A549 (cell line): ENCODE measurements at regions not wholly inside any gene's neighbourhood (a gene's known extent, or its start where the extent isn't known, plus 50 kb on each side); places are given as distances from the start of the nearest gene placed in this dataset.

Experiments
- ATAC-seq, 2 experiments: fragments of 200-7000 bp in 1 of 2; fragments of >200 bp in 1 of 2; cut with Nextera tagmentation in 1 of 2; cut with Tn5 transposase in 1 of 2; 3 replicates each; pipeline versions ENCODE4 v1.8.0 to v1.9.1; 2018 to 2020; ENCODE audit warnings: mild to moderate bottlenecking in 1 of 2, moderate library complexity in 1 of 2
- CTCF ChIA-PET: fragments of 300-600 bp; sonication (Branson Sonifier 250); formaldehyde crosslinking; extraction: SDS; loops from one replicate; lab custom pipeline; 2021; ENCODE audit warnings: antibody characterized with exemption, inconsistent platforms; lab: Yijun Ruan, JAX
- POLR2A ChIA-PET: fragments of 350-600 bp; formaldehyde crosslinking; extraction: SDS; loops from one replicate; lab custom pipeline; 2021; ENCODE audit warnings: antibody characterized with exemption, inconsistent platforms; lab: Yijun Ruan, JAX
- DNase-seq, 2 experiments: peaks; one replicate each; pipeline versions ENCODE4 v3.0.0 to v3.0.0-alpha.2; 2011 to 2016; ENCODE audit warnings: low read depth in 1 of 2, low spot score in 1 of 2
- FAIRE-seq: peaks from 2 replicates; lab custom pipeline; 2011; peaks lifted over from hg19 to GRCh38; lab: Jason Lieb, UNC
- H3K27ac ChIP-seq, 2 experiments: fragments of >200 bp; sonication (Bioruptor Twin); formaldehyde crosslinking; 3 replicates each; pipeline ENCODE4 v1.5.1; 2016 to 2017
- H3K4me1 ChIP-seq: fragments of >200 bp; sonication (Bioruptor Twin); formaldehyde crosslinking; 3 replicates; pipeline ENCODE4 v1.6.1; 2016
- H3K4me2 ChIP-seq: fragments of >200 bp; sonication (Bioruptor Twin); formaldehyde crosslinking; 3 replicates; pipeline ENCODE4 v1.6.1; 2016
- H3K4me3 ChIP-seq: fragments of >200 bp; sonication (Bioruptor Twin); formaldehyde crosslinking; 3 replicates; pipeline ENCODE4 v1.5.1; 2016
- H3K9me3 ChIP-seq: fragments of >200 bp; sonication (Bioruptor Twin); formaldehyde crosslinking; 3 replicates; pipeline ENCODE4 v1.6.1; 2016
- BHLHE40 ChIP-seq: IDR thresholded peaks from 2 replicates; pipeline ENCODE4 v1.6.1; 2012; ENCODE audit warnings: low read depth, low read length, inconsistent platforms
- CHD4 ChIP-seq: fragments of 200-600 bp; sonication (generic); IDR thresholded peaks from 2 replicates; pipeline ENCODE4 v1.6.1; 2016; ENCODE audit warnings: antibody characterized with exemption, mild to moderate bottlenecking, borderline replicate concordance
- E2F6 ChIP-seq: IDR thresholded peaks from 2 replicates; pipeline ENCODE4 v1.6.1; 2012; ENCODE audit warnings: low read depth, borderline replicate concordance
- EHMT2 ChIP-seq: fragments of 200-600 bp; sonication (generic); IDR thresholded peaks from 2 replicates; pipeline ENCODE4 v1.6.1; 2016; ENCODE audit warnings: antibody characterized with exemption, low read depth, mild to moderate bottlenecking, moderate library complexity
- ELK1 ChIP-seq: fragments of 150-350 bp; IDR thresholded peaks from 2 replicates; pipeline ENCODE4 v1.6.1; 2014; ENCODE audit warnings: low read depth, mild to moderate bottlenecking, low read length
- EP300 ChIP-seq, 2 experiments: fragments of >200 bp; sonication (Bioruptor Twin); formaldehyde crosslinking; IDR thresholded peaks; 2 replicates in 1 of 2; 3 replicates in 1 of 2; pipeline ENCODE4 v1.6.1; 2016 to 2017
- ESRRA ChIP-seq: fragments of 150-350 bp; IDR thresholded peaks from 2 replicates; pipeline ENCODE4 v1.6.1; 2014; ENCODE audit warnings: mild to moderate bottlenecking, low read length, borderline replicate concordance
- FOSB ChIP-seq: fragments of 250-450 bp; sonication (Bioruptor Pico); IDR thresholded peaks from 2 replicates; pipeline ENCODE4 v1.5.0; 2020; ENCODE audit warnings: mild to moderate bottlenecking, moderate library complexity
- FOSL2 ChIP-seq, 2 experiments: fragments of 450-650 bp in 1 of 2; fragments of >200 bp in 1 of 2; sonication (Bioruptor Twin) in 1 of 2; formaldehyde crosslinking; IDR thresholded peaks; 2 replicates each; pipeline versions ENCODE4 v1.5.0 to v1.6.1; 2016 to 2020; ENCODE audit warnings: mild to moderate bottlenecking in 1 of 2, moderate library complexity in 1 of 2
- HEYL ChIP-seq: fragments of 250-450 bp; sonication (Bioruptor Pico); IDR thresholded peaks from 2 replicates; pipeline ENCODE4 v1.8.0; 2021; ENCODE audit warnings: mild to moderate bottlenecking, moderate library complexity
- HOXA7 ChIP-seq: fragments of 250-450 bp; sonication (Bioruptor Pico); IDR thresholded peaks from 2 replicates; pipeline ENCODE4 v1.5.0; 2020; ENCODE audit warnings: mild to moderate bottlenecking, moderate library complexity
- HOXB5 ChIP-seq: fragments of 250-450 bp; sonication (Bioruptor Pico); IDR thresholded peaks from 2 replicates; pipeline ENCODE4 v1.5.0; 2020; ENCODE audit warnings: mild to moderate bottlenecking, moderate library complexity
- JUN ChIP-seq, 2 experiments: fragments of >200 bp; sonication (Bioruptor Twin); formaldehyde crosslinking; IDR thresholded peaks; 2 replicates in 1 of 2; 3 replicates in 1 of 2; pipeline ENCODE4 v1.6.1; 2016 to 2017
- JUNB ChIP-seq: fragments of >200 bp; sonication (Bioruptor Twin); formaldehyde crosslinking; IDR thresholded peaks from 2 replicates; pipeline ENCODE4 v1.6.1; 2016
- NR3C1 ChIP-seq: fragments of >200 bp; sonication (Bioruptor Twin); formaldehyde crosslinking; IDR thresholded peaks from 3 replicates; pipeline ENCODE4 v1.6.1; 2017
- PHF8 ChIP-seq: fragments of 200-600 bp; sonication (generic); IDR thresholded peaks from 2 replicates; pipeline ENCODE4 v1.6.1; 2016; ENCODE audit warnings: low read depth, mild to moderate bottlenecking, antibody characterized with exemption, moderate library complexity, borderline replicate concordance
- RAD21 ChIP-seq, 2 experiments: fragments of >200 bp in 1 of 2; sonication (Bioruptor Twin) in 1 of 2; formaldehyde crosslinking in 1 of 2; IDR thresholded peaks in 1 of 2; conservative IDR thresholded peaks in 1 of 2; 2 replicates in 1 of 2; 3 replicates in 1 of 2; pipeline ENCODE4 v1.6.1; 2012 to 2018; ENCODE audit warnings: inconsistent platforms in 1 of 2
- RARB ChIP-seq: fragments of 250-450 bp; sonication (Bioruptor Pico); IDR thresholded peaks from 2 replicates; pipeline ENCODE4 v1.8.0; 2021; ENCODE audit warnings: mild to moderate bottlenecking, moderate library complexity
- RFX5 ChIP-seq: fragments of 450-650 bp; IDR thresholded peaks from 2 replicates; pipeline ENCODE4 v1.7.1; 2014; ENCODE audit warnings: antibody characterized with exemption, mild to moderate bottlenecking, moderate library complexity
- RNF2 ChIP-seq: fragments of 200-600 bp; sonication (generic); IDR thresholded peaks from 2 replicates; pipeline ENCODE4 v1.6.1; 2016; ENCODE audit warnings: low read depth, mild to moderate bottlenecking, antibody characterized with exemption, moderate library complexity, borderline replicate concordance
- SREBF2 ChIP-seq: fragments of 450-650 bp; IDR thresholded peaks from 2 replicates; pipeline ENCODE4 v1.6.1; 2014; ENCODE audit warnings: mild to moderate bottlenecking, moderate library complexity
- TFCP2L1 ChIP-seq: fragments of 250-450 bp; sonication (Bioruptor Pico); IDR thresholded peaks from 2 replicates; pipeline ENCODE4 v1.5.0; 2021; ENCODE audit warnings: mild to moderate bottlenecking
- TP53 ChIP-seq: fragments of 250-450 bp; sonication (Bioruptor Pico); IDR thresholded peaks from 2 replicates; pipeline ENCODE4 v1.5.0; 2021; ENCODE audit warnings: mild to moderate bottlenecking, moderate library complexity
- USF2 ChIP-seq: fragments of 450-650 bp; IDR thresholded peaks from 2 replicates; pipeline ENCODE4 v1.6.1; 2014; ENCODE audit warnings: antibody characterized with exemption
- ZC3H11A ChIP-seq: fragments of 450-650 bp; IDR thresholded peaks from 2 replicates; pipeline ENCODE4 v1.6.1; 2014; ENCODE audit warnings: antibody characterized with exemption, mild to moderate bottlenecking
- ZFP36 ChIP-seq: fragments of 450-650 bp; IDR thresholded peaks from 2 replicates; pipeline ENCODE4 v1.6.1; 2014; ENCODE audit warnings: borderline replicate concordance; ENCODE audit not compliant: partially characterized antibody
- ZNF302 ChIP-seq: fragments of 250-450 bp; sonication (Bioruptor Pico); IDR thresholded peaks from 2 replicates; pipeline ENCODE4 v1.9.0; 2021; ENCODE audit warnings: inconsistent platforms, mild to moderate bottlenecking, moderate library complexity
- WGBS: methylation state at CpG from one replicate; pipeline ENCODE4 v1.1.6; 2017; ENCODE audit errors: missing lambda C conversion rate; 5-methylcytosine and 5-hydroxymethylcytosine counted together

GRCh38 chr20:52896348-52896747 is 75.8 kb upstream of the TSHZ2 start:
- no peak for FAIRE-seq
- ChIA-PET POLR2A (no interaction called here), CTCF (no interaction called here)
- DNase-seq: no peak
- H3K27ac ChIP-seq: no peak overlapping the region
- no peaks in the 10 kb centered on the region for H3K9me3 ChIP-seq
- 5% methylated on average over 3 of the region's 3 CpGs for WGBS
- H3K4me3 ChIP-seq: no peak overlapping the region
- ATAC-seq: no peak
- H3K4me1 ChIP-seq: no peaks in the 10 kb centered on the region
- TF ChIP-seq NR3C1 (no peak), HEYL (CRISPR knock-in tag) (no peak), FOSB (CRISPR knock-in tag) (no peak), TFCP2L1 (CRISPR knock-in tag) (no peak), JUN (IDR thresholded peaks at IDR 0.05) (no peak), RFX5 (no peak), RARB (CRISPR knock-in tag) (no peak), BHLHE40 (no peak), JUNB (no peak), RAD21 (conservative IDR thresholded peaks at IDR 0.05 in 1 of 2, IDR thresholded peaks at IDR 0.05 in 1 of 2) (no peak), ZNF302 (no peak), USF2 (no peak), ESRRA (no peak), EP300 (IDR thresholded peaks at IDR 0.05) (no peak), SREBF2 (no peak), HOXB5 (no peak), ELK1 (no peak), HOXA7 (CRISPR knock-in tag) (no peak), FOSL2 (IDR thresholded peaks at IDR 0.05) (no peak), FOSL2 (CRISPR knock-in tag; IDR thresholded peaks at IDR 0.05) (no peak)
- TF ChIP-seq, all 56 proteins: peak for 0
- no peak overlapping the region for H3K4me2 ChIP-seq

DNA sequence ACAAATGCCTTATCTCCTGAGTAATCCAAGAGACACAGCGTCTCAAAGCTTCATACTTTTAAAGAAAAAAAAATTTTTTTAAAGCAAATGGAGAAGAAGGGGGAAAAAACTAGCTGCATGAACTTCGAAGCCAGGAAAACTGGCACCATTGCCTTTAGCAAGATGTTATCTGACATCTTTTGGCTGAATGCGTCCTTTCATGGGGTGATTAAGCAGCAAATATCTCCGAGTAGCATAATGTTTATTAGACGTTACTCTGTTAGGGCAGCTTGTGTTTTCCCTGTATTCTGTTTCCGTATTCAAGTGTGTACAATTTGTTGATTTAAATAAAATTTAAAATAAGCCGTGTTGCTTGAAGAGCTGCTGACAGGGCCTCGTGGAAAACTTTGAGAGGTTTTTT is 76.5 kb upstream of the TSHZ2 start:
- DNase-seq (no peak), FAIRE-seq (no peak), ATAC-seq (no peak)
- TF ChIP-seq CHD4: no peak
- no peak for TF ChIP-seq PHF8
- TF ChIP-seq TFCP2L1 (CRISPR knock-in tag): no peak
- TF ChIP-seq TP53 (CRISPR knock-in tag): no peak
- no peak for TF ChIP-seq ZC3H11A
- TF ChIP-seq ZFP36: no peak
- no peak for TF ChIP-seq EHMT2
- TF ChIP-seq RNF2: no peak
- no peak for TF ChIP-seq NR3C1
- TF ChIP-seq E2F6: no peak
- ChIA-PET CTCF (no interaction called here), POLR2A (no interaction called here)
- Histone ChIP-seq H3K9me3 (no peaks in the 10 kb centered on the region), H3K4me3 (no peak overlapping the region), H3K27ac (no peak overlapping the region), H3K4me2 (no peak overlapping the region), H3K4me1 (no peaks in the 10 kb centered on the region)
- WGBS: 10% methylated on average over 8 of the region's 8 CpGs
